Ammon's horn (tissue), 1 donor: ENCODE measurements at regions not wholly inside any gene's neighbourhood (a gene's known extent, or its start where the extent isn't known, plus 50 kb on each side); places are given as distances from the start of the nearest gene placed in this dataset.
"Not testable (repeated sequence)": the region's sequence is repeated elsewhere in the genome, so short reads cannot be mapped to it uniquely, and the experiment has no call there.

ENCODE experiments used
- DNase-seq: peaks from one replicate; pipeline ENCODE4 v3.0.0-alpha.2; 2016; ENCODE audit warnings: low spot score

DNA sequence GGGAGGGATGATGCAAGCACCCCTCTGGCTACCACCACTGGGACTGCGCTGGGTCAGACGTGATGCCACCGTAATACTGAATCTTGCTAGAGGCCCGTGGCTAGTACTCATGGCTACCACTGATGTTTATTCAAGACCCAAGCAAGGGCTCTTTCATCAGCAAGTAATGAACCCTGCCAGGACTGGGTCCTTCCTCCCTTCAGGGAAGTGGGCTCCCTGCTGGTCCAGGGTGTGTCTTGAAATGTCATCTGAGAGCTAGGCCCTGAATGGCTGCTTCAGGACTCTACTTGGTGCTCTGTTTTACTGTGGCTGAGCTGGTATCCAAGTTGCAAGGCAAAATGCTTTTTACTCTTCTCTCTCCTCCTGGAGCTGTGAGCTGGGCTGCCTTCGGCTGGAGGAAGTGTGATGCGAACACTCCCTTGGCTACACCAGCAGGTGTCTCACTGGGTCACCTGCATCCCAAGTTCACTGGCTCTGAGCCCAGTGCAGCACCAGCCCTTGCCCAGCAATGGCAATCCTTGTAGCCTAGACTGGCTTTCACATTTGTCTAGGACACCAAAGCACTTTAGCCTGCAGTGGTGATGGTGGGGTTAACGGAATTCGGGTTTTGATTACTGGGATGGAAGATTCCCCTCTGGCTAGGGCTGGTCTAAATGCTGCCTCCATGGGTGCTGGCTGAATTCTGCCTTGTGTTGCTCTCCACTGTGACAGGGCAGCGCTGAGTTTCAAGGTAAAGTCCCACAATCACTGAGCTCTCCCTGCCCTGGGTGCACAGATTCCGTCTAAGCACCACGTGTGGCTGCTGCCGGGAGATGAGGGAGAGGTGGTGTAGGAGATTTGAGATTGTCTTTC, 98.6 kb downstream of the USP22 start:
- no peak for DNase-seq

DNA sequence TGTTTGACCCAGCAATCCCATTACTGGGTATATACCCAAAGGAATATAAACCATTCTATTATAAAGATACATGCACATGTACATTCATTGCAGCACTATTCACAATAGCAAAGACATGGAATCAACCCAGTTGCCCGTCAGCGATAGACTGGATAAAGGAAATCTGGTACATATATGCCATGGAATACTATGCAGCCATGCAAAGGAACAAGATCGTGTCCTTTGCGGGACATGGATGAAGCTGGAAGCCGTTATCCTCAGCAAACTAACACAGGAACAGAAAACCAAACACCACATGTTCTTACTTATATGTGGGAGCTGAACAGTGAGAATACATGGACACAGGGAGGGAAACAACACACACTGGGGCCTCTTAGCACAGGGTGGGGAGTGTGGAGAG, 95.1 kb downstream of the USP22 start:
- not testable (repeated sequence) for DNase-seq

DNA sequence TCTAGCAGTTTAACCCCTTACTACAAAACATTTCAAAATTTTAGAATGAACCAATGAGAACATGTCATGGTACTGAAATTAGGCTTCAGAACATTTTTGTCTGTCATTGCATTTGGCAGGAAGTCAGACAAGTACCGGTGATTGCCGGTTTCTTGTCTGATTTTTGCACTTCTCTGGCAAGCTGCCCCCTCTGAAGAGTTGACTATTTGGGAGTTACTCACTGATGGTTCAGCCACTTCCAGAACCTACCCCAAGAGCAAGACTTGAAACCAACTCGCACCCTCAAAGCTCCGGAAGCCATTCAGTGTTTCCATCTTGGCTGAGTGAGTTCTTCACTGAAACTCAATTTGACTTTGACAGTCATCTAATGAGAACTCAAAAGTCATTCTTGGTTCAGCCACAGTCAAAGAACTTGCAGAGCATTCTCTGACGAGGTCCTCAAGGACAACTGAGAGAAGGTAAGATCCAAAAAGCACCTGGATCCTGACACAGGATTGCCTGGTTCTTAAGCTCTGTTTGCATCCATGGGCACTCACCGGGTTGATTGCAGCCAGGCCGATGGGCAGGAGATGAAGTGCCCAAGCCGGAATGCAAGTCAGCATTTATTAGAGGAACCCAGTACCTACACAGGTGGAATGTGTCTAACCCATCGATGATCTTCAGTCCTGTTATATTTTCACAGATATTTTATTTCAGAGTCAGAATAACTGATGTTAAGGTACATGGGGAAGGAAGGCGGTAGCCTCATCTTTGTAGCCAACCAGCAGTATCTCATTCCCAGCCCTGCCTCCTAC, 93.6 kb downstream of the USP22 start:
- no peak for DNase-seq
